ENCODE measurements at regions not wholly inside any gene's neighbourhood (a gene's known extent, or its start where the extent isn't known, plus 50 kb on each side); places are given as distances from the start of the nearest gene placed in this dataset.

DNA sequence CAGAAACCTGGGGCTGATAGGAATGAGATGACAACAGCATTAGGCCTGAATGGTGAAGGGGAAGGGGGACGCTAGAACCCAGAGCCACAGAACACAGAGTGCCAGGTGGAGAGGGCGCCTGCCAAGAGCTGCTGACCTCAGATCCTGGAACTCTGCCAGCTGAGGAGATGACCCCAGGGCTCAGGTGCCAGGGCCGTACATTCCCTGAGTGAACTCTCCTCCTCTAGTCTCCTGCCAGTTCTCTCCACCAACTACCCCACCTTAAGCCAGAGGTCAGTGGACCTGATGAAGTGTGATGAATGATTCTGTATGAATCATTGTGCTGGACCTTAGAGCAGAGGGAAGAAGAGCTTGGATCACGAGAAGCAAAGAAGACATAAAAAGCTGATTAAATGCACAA lies 1582.2 kb upstream of the ACVR2A start:
- no peaks in the 10 kb centered on the region for H3K36me3 Mint-ChIP-seq (ENCODE audit: unreplicated experiment)
- TF ChIP-seq, protein P1, sequence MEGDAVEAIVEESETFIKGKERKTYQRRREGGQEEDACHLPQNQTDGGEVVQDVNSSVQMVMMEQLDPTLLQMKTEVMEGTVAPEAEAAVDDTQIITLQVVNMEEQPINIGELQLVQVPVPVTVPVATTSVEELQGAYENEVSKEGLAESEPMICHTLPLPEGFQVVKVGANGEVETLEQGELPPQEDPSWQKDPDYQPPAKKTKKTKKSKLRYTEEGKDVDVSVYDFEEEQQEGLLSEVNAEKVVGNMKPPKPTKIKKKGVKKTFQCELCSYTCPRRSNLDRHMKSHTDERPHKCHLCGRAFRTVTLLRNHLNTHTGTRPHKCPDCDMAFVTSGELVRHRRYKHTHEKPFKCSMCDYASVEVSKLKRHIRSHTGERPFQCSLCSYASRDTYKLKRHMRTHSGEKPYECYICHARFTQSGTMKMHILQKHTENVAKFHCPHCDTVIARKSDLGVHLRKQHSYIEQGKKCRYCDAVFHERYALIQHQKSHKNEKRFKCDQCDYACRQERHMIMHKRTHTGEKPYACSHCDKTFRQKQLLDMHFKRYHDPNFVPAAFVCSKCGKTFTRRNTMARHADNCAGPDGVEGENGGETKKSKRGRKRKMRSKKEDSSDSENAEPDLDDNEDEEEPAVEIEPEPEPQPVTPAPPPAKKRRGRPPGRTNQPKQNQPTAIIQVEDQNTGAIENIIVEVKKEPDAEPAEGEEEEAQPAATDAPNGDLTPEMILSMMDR (IDR thresholded peaks at IDR 0.05) = no peak
- H3K4me3 Mint-ChIP-seq (ENCODE audit: unreplicated experiment) = no peak overlapping the region

DNA sequence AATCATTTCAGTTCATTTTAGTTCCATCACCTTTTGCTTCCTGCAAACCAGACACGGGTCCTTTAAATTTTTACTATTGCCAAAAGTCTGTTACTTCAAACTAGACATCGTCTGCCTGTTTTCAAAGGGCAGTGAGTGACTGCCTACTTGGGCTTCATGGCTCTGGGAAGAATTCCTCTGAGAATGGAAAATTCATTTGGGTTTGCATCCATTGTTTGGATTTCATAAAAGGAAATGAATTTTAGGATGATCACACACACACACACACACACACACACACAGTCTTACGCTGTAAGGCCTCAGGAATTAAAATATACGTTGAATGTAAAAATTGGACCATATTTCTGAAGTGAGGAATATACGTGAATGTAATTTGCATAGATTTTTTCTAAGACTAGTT lies 1584.3 kb upstream of the ACVR2A start:
- H3K27me3 Mint-ChIP-seq (ENCODE audit: unreplicated experiment) = no peaks in the 10 kb centered on the region
- no peaks in the 10 kb centered on the region for H3K36me3 Mint-ChIP-seq (ENCODE audit: unreplicated experiment)
- H3K9me3 Mint-ChIP-seq (ENCODE audit: unreplicated experiment) = no peaks in the 10 kb centered on the region
- peaks cover 29% of the 10 kb centered on the region for H3K4me1 Mint-ChIP-seq (ENCODE audit: unreplicated experiment)
- TF ChIP-seq, protein P1 (IDR thresholded peaks at IDR 0.05) = no peak
- peak overlapping the region; percentile 54 for H3K27ac Mint-ChIP-seq (ENCODE audit: unreplicated experiment)
- H3K4me3 Mint-ChIP-seq (ENCODE audit: unreplicated experiment) = no peak overlapping the region
- no peak for DNase-seq (ENCODE audit: extremely low spot score, unreplicated experiment)

More for the DNA sequence above, 1582.2 kb upstream of the ACVR2A start:
- Mint-ChIP-seq H3K27ac (ENCODE audit: unreplicated experiment) (no peak overlapping the region), H3K27me3 (ENCODE audit: unreplicated experiment) (no peaks in the 10 kb centered on the region), H3K9me3 (ENCODE audit: unreplicated experiment) (no peaks in the 10 kb centered on the region), H3K4me1 (ENCODE audit: unreplicated experiment) (peaks cover 39% of the 10 kb centered on the region)
- no peak for DNase-seq (ENCODE audit: extremely low spot score, unreplicated experiment)

DNA sequence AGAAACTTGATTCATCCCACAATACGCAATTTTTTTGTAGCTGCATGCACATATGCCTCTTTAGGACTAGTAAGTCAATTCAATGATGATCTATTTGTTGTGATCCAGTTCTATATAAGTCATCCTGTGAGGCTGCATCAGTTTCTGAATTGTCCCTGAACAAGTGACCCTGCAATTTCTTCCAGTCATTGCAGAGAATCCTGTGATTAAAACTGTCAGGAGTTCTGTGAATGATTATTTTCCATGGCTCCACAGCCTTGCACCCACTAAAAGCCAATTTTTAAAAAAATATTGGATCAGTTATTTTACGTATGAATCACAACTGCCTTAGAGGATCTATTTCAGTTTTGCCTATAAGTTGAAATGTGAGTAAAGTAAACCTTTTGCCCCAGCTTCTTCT lies 1585.0 kb upstream of the ACVR2A start:
- Mint-ChIP-seq H3K4me1 (ENCODE audit: unreplicated experiment) (peaks cover 29% of the 10 kb centered on the region), H3K27ac (ENCODE audit: unreplicated experiment) (peak overlapping the region; percentile 54), H3K27me3 (ENCODE audit: unreplicated experiment) (no peaks in the 10 kb centered on the region), H3K9me3 (ENCODE audit: unreplicated experiment) (no peaks in the 10 kb centered on the region), H3K4me3 (ENCODE audit: unreplicated experiment) (no peak overlapping the region), H3K36me3 (ENCODE audit: unreplicated experiment) (no peaks in the 10 kb centered on the region)
- DNase-seq (ENCODE audit: extremely low spot score, unreplicated experiment) = no peak
- TF ChIP-seq, protein P1 (IDR thresholded peaks at IDR 0.05) = no peak

DNA sequence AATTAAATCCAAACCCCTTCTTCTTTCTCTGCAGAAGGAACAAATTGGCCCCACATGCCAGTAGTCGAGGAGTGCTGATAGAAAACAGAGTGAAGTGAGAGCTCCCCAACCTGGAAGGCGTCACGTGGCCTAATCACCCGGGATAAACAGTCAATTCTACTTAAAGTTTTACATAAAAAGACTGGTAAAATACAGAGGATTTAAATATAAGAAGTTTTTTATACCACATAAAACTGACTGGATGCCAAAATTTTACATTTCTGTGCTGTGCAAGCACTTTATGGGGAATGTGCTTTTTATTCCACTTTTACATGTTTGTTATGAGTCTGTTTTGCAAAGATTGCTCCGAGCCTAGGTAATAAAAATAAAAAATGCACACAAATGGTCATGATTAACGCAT lies 1586.8 kb upstream of the ACVR2A start:
- H3K36me3 Mint-ChIP-seq (ENCODE audit: unreplicated experiment) = no peaks in the 10 kb centered on the region
- H3K27ac Mint-ChIP-seq (ENCODE audit: unreplicated experiment) = no peak overlapping the region
- H3K4me3 Mint-ChIP-seq (ENCODE audit: unreplicated experiment) = no peak overlapping the region
- no peaks in the 10 kb centered on the region for H3K9me3 Mint-ChIP-seq (ENCODE audit: unreplicated experiment)
- TF ChIP-seq, protein P1 (IDR thresholded peaks at IDR 0.05) = no peak
- DNase-seq (ENCODE audit: extremely low spot score, unreplicated experiment) = no peak
- H3K27me3 Mint-ChIP-seq (ENCODE audit: unreplicated experiment) = no peaks in the 10 kb centered on the region
- peaks cover 30% of the 10 kb centered on the region for H3K4me1 Mint-ChIP-seq (ENCODE audit: unreplicated experiment)

DNA sequence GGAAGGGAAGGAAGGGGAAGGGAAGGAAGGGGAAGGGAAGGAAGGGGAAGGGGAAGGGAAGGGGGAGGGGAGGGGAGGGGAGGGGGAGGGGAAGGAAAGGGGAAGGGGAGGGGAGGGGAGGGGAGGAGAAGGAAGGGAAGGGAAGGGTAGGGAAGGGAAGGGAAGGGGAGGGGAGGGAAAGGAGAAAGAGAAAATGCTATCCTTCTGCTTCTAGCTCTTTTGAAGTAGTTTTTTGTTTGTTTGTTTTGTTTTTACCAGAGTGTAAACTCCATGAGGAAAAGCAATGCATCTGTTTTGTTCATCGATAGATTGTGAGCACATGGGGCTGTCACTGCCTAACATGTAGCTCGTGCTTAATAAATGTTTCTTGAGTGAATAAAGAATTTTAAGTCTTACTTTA lies 1592.7 kb upstream of the ACVR2A start:
- H3K9me3 Mint-ChIP-seq (ENCODE audit: unreplicated experiment) = peaks cover 3% of the 10 kb centered on the region
- H3K27ac Mint-ChIP-seq (ENCODE audit: unreplicated experiment) = no peak overlapping the region
- DNase-seq (ENCODE audit: extremely low spot score, unreplicated experiment) = no peak
- H3K27me3 Mint-ChIP-seq (ENCODE audit: unreplicated experiment) = no peaks in the 10 kb centered on the region
- peaks cover 7% of the 10 kb centered on the region for H3K4me1 Mint-ChIP-seq (ENCODE audit: unreplicated experiment)
- H3K36me3 Mint-ChIP-seq (ENCODE audit: unreplicated experiment) = no peaks in the 10 kb centered on the region
- no peak overlapping the region for H3K4me3 Mint-ChIP-seq (ENCODE audit: unreplicated experiment)
- TF ChIP-seq, protein P1 (IDR thresholded peaks at IDR 0.05) = no peak

Data from osteocyte (in vitro differentiated cells).